GM18867 (cell line): ENCODE measurements at regions not wholly inside any gene's neighbourhood (a gene's known extent, or its start where the extent isn't known, plus 50 kb on each side); places are given as distances from the start of the nearest gene placed in this dataset.

Experiments
- ATAC-seq: cut with Tn5 transposase; IDR thresholded peaks from one replicate; pipeline ENCODE4 v1.9.1; 2021; ENCODE audit warnings: mild to moderate bottlenecking, moderate library complexity; ENCODE audit not compliant: unreplicated experiment

- ATAC-seq, result no peak
Observed at GRCh38 chr5:128591598-128592455, 53.8 kb upstream of the FBN2 start.

GRCh38 chr5:128596071-128596470 is 58.0 kb upstream of the FBN2 start:
- ATAC-seq, result no peak

- no peak for ATAC-seq
Observed at GRCh38 chr5:128597156-128597555, 59.1 kb upstream of the FBN2 start.

GRCh38 chr5:128613128-128613527 is 75.1 kb upstream of the FBN2 start:
- no peak for ATAC-seq

- no peak for ATAC-seq
Observed at GRCh38 chr5:128613766-128614165, 75.7 kb upstream of the FBN2 start.

GRCh38 chr5:128615578-128615977 is 77.5 kb upstream of the FBN2 start:
- no peak for ATAC-seq

- ATAC-seq, result no peak
Observed at GRCh38 chr5:128626536-128627090, 88.6 kb upstream of the FBN2 start.

GRCh38 chr5:128627939-128628338 is 89.9 kb upstream of the FBN2 start:
- no peak for ATAC-seq

GRCh38 chr5:128629157-128629556 is 91.1 kb upstream of the FBN2 start:
- ATAC-seq, result no peak

GRCh38 chr5:128630121-128630520 is 92.1 kb upstream of the FBN2 start:
- no peak for ATAC-seq

GRCh38 chr5:128631771-128632170 is 93.7 kb upstream of the FBN2 start:
- ATAC-seq, result no peak

GRCh38 chr5:128632264-128632663 is 94.2 kb upstream of the FBN2 start:
- ATAC-seq, result no peak

GRCh38 chr5:128633901-128634300 is 95.9 kb upstream of the FBN2 start:
- ATAC-seq, result no peak

- no peak for ATAC-seq
Observed at GRCh38 chr5:128635379-128635778, 97.3 kb upstream of the FBN2 start.

GRCh38 chr5:128636361-128636760 is 98.3 kb upstream of the FBN2 start:
- ATAC-seq, result no peak

GRCh38 chr5:128637031-128637430 is 99.0 kb upstream of the FBN2 start:
- no peak for ATAC-seq

- no peak for ATAC-seq
Observed at GRCh38 chr5:128641861-128642260, 103.8 kb upstream of the FBN2 start.

GRCh38 chr5:128644863-128645262 is 106.8 kb upstream of the FBN2 start:
- ATAC-seq, result peak; percentile 79

GRCh38 chr5:128645581-128645980 is 107.5 kb upstream of the FBN2 start:
- no peak for ATAC-seq

- ATAC-seq, result no peak
Observed at GRCh38 chr5:128646176-128646575, 108.1 kb upstream of the FBN2 start.

GRCh38 chr5:128649192-128649591 is 111.1 kb upstream of the FBN2 start:
- no peak for ATAC-seq

- no peak for ATAC-seq
Observed at GRCh38 chr5:128662997-128663396, 125.0 kb upstream of the FBN2 start.
